Neural cell (in vitro differentiated cells): ENCODE measurements at regions not wholly inside any gene's neighbourhood (a gene's known extent, or its start where the extent isn't known, plus 50 kb on each side); places are given as distances from the start of the nearest gene placed in this dataset.

Experiments
- CTCF ChIP-seq: fragments of 450-650 bp; IDR thresholded peaks from 2 replicates; pipeline ENCODE4 v1.5.1; 2014; ENCODE audit warnings: antibody characterized with exemption, mild to moderate bottlenecking, moderate library complexity; ENCODE audit not compliant: poor library complexity, severe bottlenecking
- EP300 ChIP-seq: fragments of 450-650 bp; conservative IDR thresholded peaks from 2 replicates; pipeline ENCODE4 v1.6.1; 2014; ENCODE audit warnings: antibody characterized with exemption, mild to moderate bottlenecking, moderate library complexity; ENCODE audit not compliant: poor library complexity, severe bottlenecking
- EZH2 ChIP-seq: fragments of 200-600, 300-800 bp; shearing (Covaris generic), sonication (generic); IDR thresholded peaks from 2 replicates; pipeline ENCODE4 v1.6.1; 2014; ENCODE audit warnings: antibody characterized with exemption, low read length, borderline replicate concordance, mild to moderate bottlenecking; ENCODE audit not compliant: insufficient read depth, poor library complexity, severe bottlenecking
- MXI1 ChIP-seq: fragments of 450-650 bp; conservative IDR thresholded peaks from 2 replicates; pipeline ENCODE4 v1.6.1; 2014; ENCODE audit warnings: antibody characterized with exemption, mild to moderate bottlenecking; ENCODE audit not compliant: poor library complexity, severe bottlenecking
- POLR2AphosphoS5 ChIP-seq: IDR thresholded peaks from 2 replicates; pipeline ENCODE4 v1.6.1; 2012
- RAD21 ChIP-seq: fragments of 450-650 bp; conservative IDR thresholded peaks from 2 replicates; pipeline ENCODE4 v1.6.1; 2014; ENCODE audit warnings: antibody characterized with exemption, mild to moderate bottlenecking, moderate library complexity
- SMC3 ChIP-seq: fragments of 450-650 bp; conservative IDR thresholded peaks from 2 replicates; pipeline ENCODE4 v1.6.1; 2014; ENCODE audit warnings: antibody characterized with exemption, mild to moderate bottlenecking, moderate library complexity; ENCODE audit not compliant: poor library complexity
- TAF1 ChIP-seq: IDR thresholded peaks from 2 replicates; pipeline ENCODE4 v1.6.1; 2012; ENCODE audit warnings: low read depth
- TF ChIP-seq, protein P1 (sequence below): IDR thresholded peaks from 2 replicates; pipeline ENCODE4 v1.6.1; 2012; ENCODE audit warnings: borderline replicate concordance

- no peak for TF ChIP-seq SMC3
- TF ChIP-seq CTCF, result no peak
- TF ChIP-seq TAF1, result no peak
- no peak for TF ChIP-seq MXI1
- TF ChIP-seq POLR2AphosphoS5, result no peak
- no peak for TF ChIP-seq EZH2
- no peak for TF ChIP-seq EP300
- TF ChIP-seq, protein P1, sequence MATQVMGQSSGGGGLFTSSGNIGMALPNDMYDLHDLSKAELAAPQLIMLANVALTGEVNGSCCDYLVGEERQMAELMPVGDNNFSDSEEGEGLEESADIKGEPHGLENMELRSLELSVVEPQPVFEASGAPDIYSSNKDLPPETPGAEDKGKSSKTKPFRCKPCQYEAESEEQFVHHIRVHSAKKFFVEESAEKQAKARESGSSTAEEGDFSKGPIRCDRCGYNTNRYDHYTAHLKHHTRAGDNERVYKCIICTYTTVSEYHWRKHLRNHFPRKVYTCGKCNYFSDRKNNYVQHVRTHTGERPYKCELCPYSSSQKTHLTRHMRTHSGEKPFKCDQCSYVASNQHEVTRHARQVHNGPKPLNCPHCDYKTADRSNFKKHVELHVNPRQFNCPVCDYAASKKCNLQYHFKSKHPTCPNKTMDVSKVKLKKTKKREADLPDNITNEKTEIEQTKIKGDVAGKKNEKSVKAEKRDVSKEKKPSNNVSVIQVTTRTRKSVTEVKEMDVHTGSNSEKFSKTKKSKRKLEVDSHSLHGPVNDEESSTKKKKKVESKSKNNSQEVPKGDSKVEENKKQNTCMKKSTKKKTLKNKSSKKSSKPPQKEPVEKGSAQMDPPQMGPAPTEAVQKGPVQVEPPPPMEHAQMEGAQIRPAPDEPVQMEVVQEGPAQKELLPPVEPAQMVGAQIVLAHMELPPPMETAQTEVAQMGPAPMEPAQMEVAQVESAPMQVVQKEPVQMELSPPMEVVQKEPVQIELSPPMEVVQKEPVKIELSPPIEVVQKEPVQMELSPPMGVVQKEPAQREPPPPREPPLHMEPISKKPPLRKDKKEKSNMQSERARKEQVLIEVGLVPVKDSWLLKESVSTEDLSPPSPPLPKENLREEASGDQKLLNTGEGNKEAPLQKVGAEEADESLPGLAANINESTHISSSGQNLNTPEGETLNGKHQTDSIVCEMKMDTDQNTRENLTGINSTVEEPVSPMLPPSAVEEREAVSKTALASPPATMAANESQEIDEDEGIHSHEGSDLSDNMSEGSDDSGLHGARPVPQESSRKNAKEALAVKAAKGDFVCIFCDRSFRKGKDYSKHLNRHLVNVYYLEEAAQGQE, result no peak
- TF ChIP-seq RAD21, result no peak
Measured at GRCh38 chr2:145138626-145139025, 618.7 kb upstream of the ZEB2 start.
